ENCODE measurements at regions not wholly inside any gene's neighbourhood (a gene's known extent, or its start where the extent isn't known, plus 50 kb on each side); places are given as distances from the start of the nearest gene placed in this dataset.

DNA sequence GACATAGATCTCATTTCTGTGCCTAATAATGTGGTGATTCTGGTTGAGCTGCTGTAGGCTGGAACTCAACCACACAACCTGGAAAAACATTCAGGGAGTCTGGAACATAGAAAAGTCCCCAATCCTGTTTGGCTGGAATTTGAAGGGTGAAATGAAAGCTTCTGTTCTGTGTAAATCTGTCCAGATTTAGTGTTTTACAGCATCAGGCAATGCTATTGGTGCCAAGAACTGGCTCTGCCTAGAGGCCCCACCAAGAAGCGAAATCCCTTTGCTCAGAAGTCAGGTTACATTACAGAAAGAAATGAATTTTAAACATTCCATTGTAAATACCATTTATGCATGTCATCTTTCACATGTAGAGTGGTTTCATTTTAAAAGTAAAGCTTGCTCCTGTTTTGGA, 56.3 kb downstream of the TMEM174 start:
- no peak overlapping the region for H3K27ac ChIP-seq
- TF ChIP-seq ZFX (IDR thresholded peaks at IDR 0.05) (no peak), CTCF (conservative IDR thresholded peaks at IDR 0.05) (no peak)

GRCh38 chr5:73228052-73228451, 55.1 kb downstream of the TMEM174 start:
- TF ChIP-seq CTCF (conservative IDR thresholded peaks at IDR 0.05) (no peak), ZFX (IDR thresholded peaks at IDR 0.05) (peak; percentile 22; the same call in 1 of the 2 replicates)
- no peak overlapping the region for H3K27ac ChIP-seq
